ENCODE measurements at regions not wholly inside any gene's neighbourhood (a gene's known extent, or its start where the extent isn't known, plus 50 kb on each side); places are given as distances from the start of the nearest gene placed in this dataset.

DNA sequence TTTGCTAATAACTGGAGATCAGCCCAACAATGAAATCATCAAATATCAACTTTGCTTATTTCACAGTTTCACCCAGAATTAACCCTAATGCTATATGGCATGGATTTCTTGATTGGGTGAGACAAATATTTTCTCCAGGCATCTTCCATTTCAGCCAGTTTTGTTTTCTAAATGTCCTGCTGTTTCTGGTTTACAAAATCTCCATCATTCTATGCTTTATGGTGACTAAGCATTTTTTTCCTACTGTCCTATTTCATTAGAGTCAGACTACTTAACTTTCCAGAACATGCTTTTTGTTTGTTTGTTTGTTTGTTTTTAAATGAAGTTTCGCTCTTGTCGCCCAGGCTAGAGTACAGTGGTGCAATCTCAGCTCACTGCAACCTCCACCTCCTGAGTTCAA, 59.5 kb upstream of the EXOC2 start:
- TF ChIP-seq EZH2phosphoT487 (IDR thresholded peaks at IDR 0.05; ENCODE audit: insufficient read depth, low read depth) (no peak), EZH2 (IDR thresholded peaks at IDR 0.05; ENCODE audit: insufficient read depth, poor library complexity, severe bottlenecking) (no peak)

All from GM23248 (cell line).